ENCODE measurements at regions not wholly inside any gene's neighbourhood (a gene's known extent, or its start where the extent isn't known, plus 50 kb on each side); places are given as distances from the start of the nearest gene placed in this dataset.

- intact Hi-C loops (cut with micrococcal nuclease; ENCODE audit: unreplicated experiment), result no loop called here
- Histone ChIP-seq H3K4me1 (ENCODE audit: insufficient read depth, low read length, poor library complexity, severe bottlenecking) (no peaks in the 10 kb centered on the region), H3K9me3 (ENCODE audit: low read depth, low read length, poor library complexity, severe bottlenecking) (peaks cover 5% of the 10 kb centered on the region), H3K4me3 (ENCODE audit: low read depth, low read length, poor library complexity, severe bottlenecking) (no peak overlapping the region), H3K27ac (ENCODE audit: low read depth, low read length, poor library complexity, severe bottlenecking) (no peak overlapping the region), H3K27me3 (replicated peaks; ENCODE audit: insufficient read depth, low read depth, low read length, poor library complexity) (no peaks in the 10 kb centered on the region), H3K36me3 (ENCODE audit: insufficient read depth, low read length, poor library complexity, severe bottlenecking) (no peaks in the 10 kb centered on the region)
- BruUV-seq (replicated peaks), result no TSS peak
- ChIA-PET POLR2A (ENCODE audit: low non-redundant PET) (no interaction called here), CTCF (no interaction called here)
- no peak for DNase-seq (ENCODE audit: low spot score)
- no peak for TF ChIP-seq EZH2 (IDR thresholded peaks at IDR 0.05; ENCODE audit: borderline replicate concordance, low read depth, low read length, poor library complexity, severe bottlenecking)
- TF ChIP-seq, protein P1, sequence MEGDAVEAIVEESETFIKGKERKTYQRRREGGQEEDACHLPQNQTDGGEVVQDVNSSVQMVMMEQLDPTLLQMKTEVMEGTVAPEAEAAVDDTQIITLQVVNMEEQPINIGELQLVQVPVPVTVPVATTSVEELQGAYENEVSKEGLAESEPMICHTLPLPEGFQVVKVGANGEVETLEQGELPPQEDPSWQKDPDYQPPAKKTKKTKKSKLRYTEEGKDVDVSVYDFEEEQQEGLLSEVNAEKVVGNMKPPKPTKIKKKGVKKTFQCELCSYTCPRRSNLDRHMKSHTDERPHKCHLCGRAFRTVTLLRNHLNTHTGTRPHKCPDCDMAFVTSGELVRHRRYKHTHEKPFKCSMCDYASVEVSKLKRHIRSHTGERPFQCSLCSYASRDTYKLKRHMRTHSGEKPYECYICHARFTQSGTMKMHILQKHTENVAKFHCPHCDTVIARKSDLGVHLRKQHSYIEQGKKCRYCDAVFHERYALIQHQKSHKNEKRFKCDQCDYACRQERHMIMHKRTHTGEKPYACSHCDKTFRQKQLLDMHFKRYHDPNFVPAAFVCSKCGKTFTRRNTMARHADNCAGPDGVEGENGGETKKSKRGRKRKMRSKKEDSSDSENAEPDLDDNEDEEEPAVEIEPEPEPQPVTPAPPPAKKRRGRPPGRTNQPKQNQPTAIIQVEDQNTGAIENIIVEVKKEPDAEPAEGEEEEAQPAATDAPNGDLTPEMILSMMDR (conservative IDR thresholded peaks at IDR 0.05; ENCODE audit: low read depth, low read length), result no peak
Measured at GRCh38 chr2:107276034-107276433, 390.1 kb upstream of the ST6GAL2 start.

GRCh38 chr2:107278672-107279071, 392.7 kb upstream of the ST6GAL2 start:
- Histone ChIP-seq H3K9me3 (ENCODE audit: low read depth, low read length, poor library complexity, severe bottlenecking) (no peaks in the 10 kb centered on the region), H3K36me3 (ENCODE audit: insufficient read depth, low read length, poor library complexity, severe bottlenecking) (no peaks in the 10 kb centered on the region), H3K27ac (ENCODE audit: low read depth, low read length, poor library complexity, severe bottlenecking) (no peak overlapping the region), H3K27me3 (replicated peaks; ENCODE audit: insufficient read depth, low read depth, low read length, poor library complexity) (no peaks in the 10 kb centered on the region), H3K4me1 (ENCODE audit: insufficient read depth, low read length, poor library complexity, severe bottlenecking) (no peaks in the 10 kb centered on the region), H3K4me3 (ENCODE audit: low read depth, low read length, poor library complexity, severe bottlenecking) (no peak overlapping the region)
- DNase-seq (ENCODE audit: low spot score), result no peak
- BruUV-seq (replicated peaks), result no TSS peak
- intact Hi-C loops (cut with micrococcal nuclease; ENCODE audit: unreplicated experiment), result no loop called here
- CTCF ChIA-PET, result no interaction called here
- TF ChIP-seq EZH2 (IDR thresholded peaks at IDR 0.05; ENCODE audit: borderline replicate concordance, low read depth, low read length, poor library complexity, severe bottlenecking), result no peak
- TF ChIP-seq, protein P1 (conservative IDR thresholded peaks at IDR 0.05; ENCODE audit: low read depth, low read length), result no peak
- POLR2A ChIA-PET (ENCODE audit: low non-redundant PET), result no interaction called here

DNA sequence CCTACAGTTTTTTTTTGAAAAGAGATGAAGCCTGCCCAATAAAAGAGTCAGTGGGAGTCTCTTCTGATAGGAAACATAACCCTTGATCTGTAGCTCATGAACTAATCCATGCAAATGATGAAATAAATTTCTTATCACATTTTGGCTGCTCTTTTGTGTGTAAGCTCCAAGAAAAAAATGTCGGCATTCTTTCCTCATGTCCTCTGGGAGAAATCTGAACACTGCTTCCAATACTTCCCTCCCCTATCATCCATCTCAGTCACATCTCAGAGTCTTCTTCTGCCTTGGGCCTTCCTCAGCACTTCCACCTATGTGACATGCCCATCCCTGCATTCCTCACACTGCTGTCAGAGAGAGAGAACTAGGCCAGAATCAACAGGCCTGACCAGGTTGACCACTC, 395.7 kb upstream of the ST6GAL2 start:
- H3K27me3 ChIP-seq (replicated peaks; ENCODE audit: insufficient read depth, low read depth, low read length, poor library complexity), result no peaks in the 10 kb centered on the region
- DNase-seq (ENCODE audit: low spot score), result no peak
- H3K27ac ChIP-seq (ENCODE audit: low read depth, low read length, poor library complexity, severe bottlenecking), result no peak overlapping the region
- BruUV-seq (replicated peaks), result no TSS peak
- TF ChIP-seq, protein P1 (conservative IDR thresholded peaks at IDR 0.05; ENCODE audit: low read depth, low read length), result no peak
- TF ChIP-seq EZH2 (IDR thresholded peaks at IDR 0.05; ENCODE audit: borderline replicate concordance, low read depth, low read length, poor library complexity, severe bottlenecking), result no peak
- ChIA-PET CTCF (no interaction called here), POLR2A (ENCODE audit: low non-redundant PET) (no interaction called here)
- intact Hi-C loops (cut with micrococcal nuclease; ENCODE audit: unreplicated experiment), result no loop called here
- no peak overlapping the region for H3K4me3 ChIP-seq (ENCODE audit: low read depth, low read length, poor library complexity, severe bottlenecking)
- peaks cover under 1% of the 10 kb centered on the region for H3K9me3 ChIP-seq (ENCODE audit: low read depth, low read length, poor library complexity, severe bottlenecking)
- H3K4me1 ChIP-seq (ENCODE audit: insufficient read depth, low read length, poor library complexity, severe bottlenecking), result no peaks in the 10 kb centered on the region
- H3K36me3 ChIP-seq (ENCODE audit: insufficient read depth, low read length, poor library complexity, severe bottlenecking), result no peaks in the 10 kb centered on the region

Measured in A673 (cell line).